K562 (cell line): ENCODE measurements at regions not wholly inside any gene's neighbourhood (a gene's known extent, or its start where the extent isn't known, plus 50 kb on each side); places are given as distances from the start of the nearest gene placed in this dataset.
A peak's percentile ranks its signal among the peaks of the same experiment; 100 is the strongest.

Experiments used
- ATAC-seq: fragments of 200-7000 bp; cut with Tn5 transposase; 3 replicates; pipeline ENCODE4 v1.9.1; 2020; ENCODE audit warnings: moderate library complexity
- BruUV-seq: library from RNA; stranded (reverse); fragments of 400-500 nt; replicated peaks from 2 replicates; lab custom pipeline; 2021; lab: Mats Ljungman, UMichigan
- CTCF ChIA-PET: fragments of 300-600 bp; formaldehyde crosslinking; extraction: SDS; loops from one replicate; lab custom pipeline; 2021; ENCODE audit warnings: low intra/inter-chr PET ratio; lab: Yijun Ruan, JAX
- POLR2A ChIA-PET: fragments of 300-600, 350-650 bp; sonication (Branson Sonifier 250); formaldehyde crosslinking; extraction: SDS; loops from one replicate; lab custom pipeline; 2021; ENCODE audit warnings: antibody characterized with exemption, inconsistent platforms; lab: Yijun Ruan, JAX
- DNase-seq, 4 experiments: peaks; one replicate each; pipeline versions ENCODE4 v3.0.0 to v3.0.0-alpha.2; 2011 to 2018; ENCODE audit warnings: low spot score in 3 of 4, mixed read lengths in 3 of 4; ENCODE audit errors: extremely low read depth in 1 of 4
- FAIRE-seq: peaks from 2 replicates; lab custom pipeline; 2011; peaks lifted over from hg19 to GRCh38; lab: Jason Lieb, UNC
- H2AFZ ChIP-seq: 2 replicates; pipeline ENCODE4 v1.6.0; 2011; ENCODE audit warnings: low read depth, low read length, control low read depth, inconsistent platforms
- H3K27ac ChIP-seq: fragments of 200-600 bp; 3 replicates; pipeline ENCODE4 v1.8.0; 2011; ENCODE audit warnings: low read depth, mild to moderate bottlenecking, control low read depth, inconsistent platforms, low read length, moderate library complexity, mixed read lengths; ENCODE audit errors: extremely low read depth
- H3K27me3 ChIP-seq, 2 experiments: fragments of 300-600 bp in 1 of 2; 2 replicates in 1 of 2; 3 replicates in 1 of 2; pipeline versions ENCODE4 v1.6.0 to v1.8.0; 2011; ENCODE audit warnings: inconsistent platforms in 2 of 2, low read length in 2 of 2, mild to moderate bottlenecking in 1 of 2, mixed read lengths in 1 of 2, moderate library complexity in 1 of 2; ENCODE audit not compliant: control insufficient read depth in 2 of 2, insufficient read depth in 2 of 2
- H3K36me3 ChIP-seq: fragments of 300-600 bp; 3 replicates; pipeline ENCODE4 v1.8.0; 2011; ENCODE audit warnings: mild to moderate bottlenecking, low read length, inconsistent platforms; ENCODE audit not compliant: control insufficient read depth, insufficient read depth
- H3K4me1 ChIP-seq, 2 experiments: fragments of 200-600 bp in 1 of 2; replicated peaks in 1 of 2; 2 replicates in 1 of 2; 3 replicates in 1 of 2; pipeline versions ENCODE4 v1.5.1 to v1.8.0; 2011; ENCODE audit warnings: inconsistent platforms in 2 of 2, low read length in 2 of 2, mild to moderate bottlenecking in 1 of 2, mixed read lengths in 1 of 2, moderate library complexity in 1 of 2; ENCODE audit not compliant: control insufficient read depth in 2 of 2, insufficient read depth in 2 of 2
- H3K4me2 ChIP-seq: 2 replicates; pipeline ENCODE4 v1.6.1; 2011; ENCODE audit warnings: low read length, control low read depth, inconsistent platforms, mixed read lengths; ENCODE audit not compliant: insufficient read depth
- H3K4me3 ChIP-seq: fragments of 200-600 bp; sonication (generic), shearing (Covaris generic); 2 replicates; pipeline ENCODE4 v1.5.1; 2016; ENCODE audit warnings: control low read depth, inconsistent platforms
- H3K79me2 ChIP-seq: fragments of 200-600 bp; 3 replicates; pipeline ENCODE4 v1.8.0; 2011; ENCODE audit warnings: low read length, inconsistent platforms; ENCODE audit not compliant: control insufficient read depth, insufficient read depth
- H3K9ac ChIP-seq, 2 experiments: 2 replicates each; pipeline versions ENCODE4 v1.6.0 to v1.6.1; 2011; ENCODE audit warnings: low read depth in 2 of 2, low read length in 2 of 2, control low read depth in 1 of 2, inconsistent platforms in 1 of 2, mild to moderate bottlenecking in 1 of 2, mixed read lengths in 1 of 2; ENCODE audit not compliant: insufficient read depth in 1 of 2
- H3K9me1 ChIP-seq: one replicate; pipeline ENCODE4 v1.6.0; 2011; ENCODE audit warnings: inconsistent platforms, mild to moderate bottlenecking, low read length, moderate library complexity; ENCODE audit not compliant: control insufficient read depth, insufficient read depth
- H3K9me3 ChIP-seq: replicated peaks from 2 replicates; pipeline ENCODE4 v1.5.1; 2011; ENCODE audit warnings: low read depth, low read length, inconsistent platforms; ENCODE audit not compliant: control insufficient read depth, insufficient read depth
- H4K20me1 ChIP-seq: replicated peaks from 2 replicates; pipeline ENCODE4 v1.6.1; 2011; ENCODE audit warnings: low read length, inconsistent platforms, mixed read lengths; ENCODE audit not compliant: control insufficient read depth, insufficient read depth
- ATF3 ChIP-seq, 2 experiments: fragments of 450-650 bp in 1 of 2; sonication (generic) in 1 of 2; formaldehyde crosslinking in 1 of 2; IDR thresholded peaks in 1 of 2; conservative IDR thresholded peaks in 1 of 2; 2 replicates each; pipeline versions ENCODE4 v1.6.1 to v1.8.1; 2016 to 2023; ENCODE audit warnings: mild to moderate bottlenecking in 2 of 2, moderate library complexity in 2 of 2, inconsistent platforms in 1 of 2, missing genetic modification reagents in 1 of 2
- BHLHE40 ChIP-seq: IDR thresholded peaks from 2 replicates; pipeline ENCODE4 v1.6.1; 2011; ENCODE audit warnings: low read length, improper control_type of control experiment
- KDM4B ChIP-seq, 2 experiments: fragments of 450-650 bp in 1 of 2; sonication (generic) in 1 of 2; IDR thresholded peaks; 2 replicates each; pipeline ENCODE4 v1.6.1; 2016 to 2017; ENCODE audit warnings: borderline replicate concordance in 2 of 2, antibody characterized with exemption in 1 of 2, low read depth in 1 of 2, mild to moderate bottlenecking in 1 of 2
- NBN ChIP-seq: fragments of 450-650 bp; IDR thresholded peaks from 2 replicates; pipeline ENCODE4 v1.6.1; 2016; ENCODE audit warnings: low read depth, mild to moderate bottlenecking
- NFIC ChIP-seq: fragments of 450-650 bp; IDR thresholded peaks from 2 replicates; pipeline ENCODE4 v1.6.1; 2017; ENCODE audit warnings: mild to moderate bottlenecking, inconsistent platforms
- PRPF4 ChIP-seq: fragments of 200-400 bp; formaldehyde crosslinking; IDR thresholded peaks from one replicate; pipeline ENCODE4 v1.6.1; 2017; ENCODE audit warnings: low read length, low read depth, mild to moderate bottlenecking; ENCODE audit not compliant: insufficient read depth, poor library complexity, severe bottlenecking
- SRSF1 ChIP-seq: fragments of 200-400 bp; formaldehyde crosslinking; IDR thresholded peaks from 2 replicates; pipeline ENCODE4 v1.6.1; 2017; ENCODE audit warnings: mild to moderate bottlenecking, low read depth, low read length, moderate library complexity
- STAT6 ChIP-seq: sonication (generic); formaldehyde crosslinking; IDR thresholded peaks from 2 replicates; pipeline ENCODE4 v1.8.1; 2023; ENCODE audit warnings: mild to moderate bottlenecking, missing genetic modification reagents
- YBX1 ChIP-seq: fragments of 450-650 bp; IDR thresholded peaks from 2 replicates; pipeline ENCODE4 v1.7.1; 2016; ENCODE audit warnings: mild to moderate bottlenecking
- ZHX1 ChIP-seq: fragments of 150-350 bp; conservative IDR thresholded peaks from 2 replicates; pipeline ENCODE4 v1.6.1; 2014; ENCODE audit warnings: low read length
- ZNF133 ChIP-seq: fragments of 250-450 bp; sonication (Bioruptor Pico); IDR thresholded peaks from 2 replicates; pipeline ENCODE4 v1.4.0; 2020; ENCODE audit warnings: mild to moderate bottlenecking
- ZNF217 ChIP-seq: sonication (generic); formaldehyde crosslinking; IDR thresholded peaks from 2 replicates; pipeline ENCODE4 v1.8.0; 2022; ENCODE audit warnings: mild to moderate bottlenecking, missing genetic modification reagents
- ZNF280B ChIP-seq: fragments of 250-450 bp; sonication (Bioruptor Pico); IDR thresholded peaks from 2 replicates; pipeline ENCODE4 v1.5.1; 2021; ENCODE audit warnings: mild to moderate bottlenecking
- WGBS: fragments of 100-300 bp; shearing (Covaris generic); methylation state at CpG from one replicate; pipeline ENCODE4 v1.1.6; 2016; ENCODE audit warnings: low coverage, mixed read lengths; ENCODE audit not compliant: insufficient coverage; ENCODE audit errors: missing lambda C conversion rate; 5-methylcytosine and 5-hydroxymethylcytosine counted together
- in situ Hi-C: fragments of 300-500 bp; cut with MboI; formaldehyde crosslinking; loops from 4 replicates; pipeline ENCODE4 v1.15.0; 2018; ENCODE audit warnings: inconsistent platforms, mixed read lengths
- intact Hi-C: fragments of 100-400 bp; cut with micrococcal nuclease; formaldehyde crosslinking; loops from 2 replicates; pipeline ENCODE4 v1.14.2; 2022

- peak; percentile 80 for ATAC-seq
- H3K9ac ChIP-seq, result peak overlapping the region in 1 of 2 experiments; percentile 31; a peak in 2 of 4 replicates
- no peaks in the 10 kb centered on the region for H3K79me2 ChIP-seq
- H3K9me1 ChIP-seq, result no peaks in the 10 kb centered on the region
- in situ Hi-C loops (loop anchor here (5.0 kb wide), 1 partner anchor 51 kb away; no protein-coding TSS in a partner anchor), intact Hi-C loops (no loop called here)
- peak in 2 of 4 experiments; percentile 75 to 76 for DNase-seq
- no peak for FAIRE-seq
- peaks cover 26% of the 10 kb centered on the region for H3K36me3 ChIP-seq
- WGBS, result 57% methylated on average over 6 of the region's 6 CpGs
- no peak overlapping the region for H2AFZ ChIP-seq
- no peaks in the 10 kb centered on the region for H3K27me3 ChIP-seq
- H3K9me3 ChIP-seq, result no peaks in the 10 kb centered on the region
- no TSS peak for BruUV-seq
- POLR2A ChIA-PET, result interaction anchor here (0.6 to 5.9 kb wide), 14 partner anchors 8 to 242 kb away, joined by 3 to 60 read pairs (median 5); no protein-coding TSS in a partner anchor
- peaks cover 15% of the 10 kb centered on the region for H4K20me1 ChIP-seq
- CTCF ChIA-PET, result interaction anchor here (0.6 to 12.9 kb wide), 2 partner anchors 72 to 92 kb away, joined by 3 to 636 read pairs; no protein-coding TSS in a partner anchor
- H3K4me1 ChIP-seq, result peaks cover 6 to 9% of the 10 kb centered on the region in 2 experiments; a peak in 4 of 5 replicates
- no peak overlapping the region for H3K4me3 ChIP-seq
- H3K27ac ChIP-seq, result no peak overlapping the region
- no peak overlapping the region for H3K4me2 ChIP-seq
- TF ChIP-seq STAT6 (CRISPR knock-in tag), result peak; percentile 76; the same call in 1 of the 2 replicates
- TF ChIP-seq KDM4B (IDR thresholded peaks at IDR 0.05; ENCODE audit: borderline replicate concordance in 2 of 2, low read depth in 1 of 2), result no peak
- TF ChIP-seq ZHX1, result no peak
- TF ChIP-seq ZNF133 (CRISPR knock-in tag), result no peak
- TF ChIP-seq PRPF4, result no peak
- TF ChIP-seq BHLHE40, result no peak
- no peak for TF ChIP-seq SRSF1
- TF ChIP-seq ZNF217 (CRISPR knock-in tag), result no peak
- TF ChIP-seq NBN, result no peak
- no peak for TF ChIP-seq NFIC
- TF ChIP-seq ZNF280B (CRISPR knock-in tag), result no peak
- no peak for TF ChIP-seq ATF3 (IDR thresholded peaks at IDR 0.05)
- TF ChIP-seq ATF3 (CRISPR knock-in tag; conservative IDR thresholded peaks at IDR 0.05), result 0 out of 2 replicates have a peak, but pooled peaks have one; percentile 69
- TF ChIP-seq YBX1, result no peak
These were observed 66.8 kb upstream of the ABL1 start for GRCh38 chr9:130768265-130768664.
